Activated CD8-positive, alpha-beta T cell treated with anti-CD3 and anti-CD28 coated beads, Interleukin-2, amount 10 ng/mL, durations not matched to agents 7 days and 5 days (primary cell): ENCODE measurements at regions not wholly inside any gene's neighbourhood (a gene's known extent, or its start where the extent isn't known, plus 50 kb on each side); places are given as distances from the start of the nearest gene placed in this dataset.

Experiments
- ATAC-seq: fragments of 150-1000 bp; cut with Tn5 transposase; one replicate; pipeline ENCODE4 v1.10.0; 2021; ENCODE audit warnings: moderate library complexity
- CTCF ChIA-PET: fragments of 350-600 bp; sonication (Branson Sonifier 250); formaldehyde crosslinking; loops from one replicate; lab custom pipeline; 2021; ENCODE audit warnings: antibody characterized with exemption; lab: Charles Lee
- POLR2A ChIA-PET: fragments of 350-600 bp; sonication (Branson Sonifier 250); formaldehyde crosslinking; loops from one replicate; lab custom pipeline; 2021; ENCODE audit warnings: antibody characterized with exemption; lab: Charles Lee
- DNase-seq: peaks from one replicate; pipeline ENCODE4 v3.0.0-alpha.2; 2020
- H3K27ac Mint-ChIP-seq: one replicate; pipeline ENCODE4 v1.8.0; 2021; ENCODE audit warnings: mild to moderate bottlenecking, mixed read lengths
- H3K27me3 Mint-ChIP-seq: one replicate; pipeline ENCODE4 v1.8.0; 2021; ENCODE audit warnings: low read depth, mixed read lengths
- H3K36me3 Mint-ChIP-seq: one replicate; pipeline ENCODE4 v1.8.0; 2021; ENCODE audit warnings: low read depth, mixed read lengths
- H3K4me1 Mint-ChIP-seq: one replicate; pipeline ENCODE4 v1.8.0; 2021; ENCODE audit warnings: low read depth, mixed read lengths
- H3K4me3 Mint-ChIP-seq: one replicate; pipeline ENCODE4 v1.8.0; 2021; ENCODE audit warnings: mild to moderate bottlenecking, mixed read lengths
- H3K9me3 Mint-ChIP-seq: one replicate; pipeline ENCODE4 v1.8.0; 2022; ENCODE audit warnings: mixed read lengths; ENCODE audit not compliant: insufficient read depth

- no peak overlapping the region for H3K27ac Mint-ChIP-seq
- no peaks in the 10 kb centered on the region for H3K9me3 Mint-ChIP-seq
- no peaks in the 10 kb centered on the region for H3K4me1 Mint-ChIP-seq
- H3K4me3 Mint-ChIP-seq: no peak overlapping the region
- ChIA-PET CTCF (no interaction called here), POLR2A (no interaction called here)
- DNase-seq: no peak
- no peaks in the 10 kb centered on the region for H3K27me3 Mint-ChIP-seq
- no peaks in the 10 kb centered on the region for H3K36me3 Mint-ChIP-seq
- ATAC-seq: no peak
Measured at GRCh38 chr5:103800741-103801495, 238.3 kb upstream of the NUDT12 start.

GRCh38 chr5:103793595-103794182 is 231.1 kb upstream of the NUDT12 start:
- H3K36me3 Mint-ChIP-seq: no peaks in the 10 kb centered on the region

GRCh38 chr5:103785569-103785968 is 223.0 kb upstream of the NUDT12 start:
- H3K4me3 Mint-ChIP-seq: no peak overlapping the region
- ATAC-seq: no peak
- H3K36me3 Mint-ChIP-seq: no peaks in the 10 kb centered on the region
- CTCF ChIA-PET: no interaction called here
- H3K4me1 Mint-ChIP-seq: no peaks in the 10 kb centered on the region
- no peak for DNase-seq
- H3K27ac Mint-ChIP-seq: no peak overlapping the region
- POLR2A ChIA-PET: no interaction called here
- H3K27me3 Mint-ChIP-seq: no peaks in the 10 kb centered on the region
- no peaks in the 10 kb centered on the region for H3K9me3 Mint-ChIP-seq

More at GRCh38 chr5:103793595-103794182, 231.1 kb upstream of the NUDT12 start:
- no peak for DNase-seq
- Mint-ChIP-seq H3K27ac (no peak overlapping the region), H3K4me1 (no peaks in the 10 kb centered on the region), H3K4me3 (no peak overlapping the region), H3K9me3 (peaks cover 17% of the 10 kb centered on the region), H3K27me3 (no peaks in the 10 kb centered on the region)
- CTCF ChIA-PET: no interaction called here
- ATAC-seq: no peak
- POLR2A ChIA-PET: no interaction called here

DNA sequence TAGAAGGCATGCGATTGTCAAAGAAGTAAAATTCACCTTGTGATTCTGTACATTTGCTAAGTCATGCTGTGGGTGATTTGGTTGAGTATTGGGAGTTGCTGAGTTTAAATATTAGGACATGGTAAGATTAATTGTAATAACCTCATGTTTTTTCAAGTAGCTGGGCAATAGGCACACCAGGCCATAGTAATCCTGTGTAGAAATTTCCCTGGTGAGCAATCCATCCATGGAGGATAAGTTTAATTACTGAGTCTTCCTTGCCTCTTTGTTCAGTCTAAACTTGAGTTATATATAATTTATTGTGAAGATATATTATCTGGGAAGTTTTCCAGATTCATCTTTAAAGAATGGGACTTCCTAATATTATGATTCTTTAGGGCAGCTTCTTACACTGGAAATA is 221.1 kb upstream of the NUDT12 start:
- Mint-ChIP-seq H3K9me3 (no peaks in the 10 kb centered on the region), H3K27me3 (no peaks in the 10 kb centered on the region), H3K36me3 (no peaks in the 10 kb centered on the region), H3K27ac (no peak overlapping the region), H3K4me3 (no peak overlapping the region), H3K4me1 (no peaks in the 10 kb centered on the region)
- ATAC-seq (no peak), DNase-seq (no peak)
- CTCF ChIA-PET: no interaction called here
- POLR2A ChIA-PET: no interaction called here

- no peak overlapping the region for H3K4me3 Mint-ChIP-seq
- ChIA-PET CTCF (no interaction called here), POLR2A (no interaction called here)
- peaks cover 3% of the 10 kb centered on the region for H3K9me3 Mint-ChIP-seq
- no peak for DNase-seq
- no peaks in the 10 kb centered on the region for H3K27me3 Mint-ChIP-seq
- ATAC-seq: no peak
- H3K36me3 Mint-ChIP-seq: no peaks in the 10 kb centered on the region
- H3K4me1 Mint-ChIP-seq: no peaks in the 10 kb centered on the region
- no peak overlapping the region for H3K27ac Mint-ChIP-seq
Measured at GRCh38 chr5:103780794-103781193, 218.2 kb upstream of the NUDT12 start.

DNA sequence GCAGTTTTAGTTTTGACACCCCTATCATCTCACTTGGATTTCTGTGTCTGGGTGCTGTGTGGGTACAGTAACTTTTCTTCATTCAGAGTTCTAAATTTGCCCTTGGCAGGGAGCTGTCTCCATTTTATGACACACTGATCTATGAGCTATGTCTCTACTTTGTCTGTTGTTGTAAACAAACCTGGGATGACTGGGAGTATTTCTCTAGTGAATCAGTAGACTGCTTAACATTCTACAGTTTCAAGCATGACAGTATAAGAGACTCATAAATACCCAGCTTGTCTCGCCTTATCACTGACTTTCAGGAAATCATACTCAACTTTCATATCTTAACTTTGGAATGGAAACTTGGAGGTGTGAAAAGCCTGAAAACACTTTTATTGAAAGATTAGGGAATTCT is 212.1 kb upstream of the NUDT12 start:
- Mint-ChIP-seq H3K27ac (no peak overlapping the region), H3K36me3 (no peaks in the 10 kb centered on the region), H3K27me3 (no peaks in the 10 kb centered on the region), H3K9me3 (peaks cover 3% of the 10 kb centered on the region), H3K4me3 (no peak overlapping the region), H3K4me1 (no peaks in the 10 kb centered on the region)
- ATAC-seq (no peak), DNase-seq (no peak)
- ChIA-PET POLR2A (no interaction called here), CTCF (no interaction called here)

DNA sequence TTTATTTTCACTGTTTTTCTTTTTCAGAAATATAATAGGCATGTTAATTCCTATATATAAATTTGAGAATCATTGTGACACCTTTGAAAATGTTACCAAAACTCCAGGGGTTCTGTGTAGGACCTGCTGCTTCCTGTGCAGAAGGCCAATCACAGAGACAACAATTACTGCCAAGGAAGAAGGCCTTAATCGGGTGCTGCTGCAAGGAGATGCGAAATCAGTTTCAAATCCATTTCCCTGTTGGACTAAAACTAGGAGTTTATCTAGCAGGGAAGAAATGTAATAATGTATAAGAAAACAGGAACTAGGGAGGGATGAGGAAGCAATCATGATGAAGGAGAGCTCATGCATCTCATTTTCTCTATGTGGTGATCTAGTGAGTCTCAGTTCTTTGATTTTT is 209.7 kb upstream of the NUDT12 start:
- Mint-ChIP-seq H3K36me3 (no peaks in the 10 kb centered on the region), H3K9me3 (no peaks in the 10 kb centered on the region), H3K27me3 (no peaks in the 10 kb centered on the region), H3K4me3 (no peak overlapping the region), H3K4me1 (no peaks in the 10 kb centered on the region), H3K27ac (no peak overlapping the region)
- DNase-seq (no peak), ATAC-seq (no peak)
- ChIA-PET POLR2A (no interaction called here), CTCF (no interaction called here)

DNA sequence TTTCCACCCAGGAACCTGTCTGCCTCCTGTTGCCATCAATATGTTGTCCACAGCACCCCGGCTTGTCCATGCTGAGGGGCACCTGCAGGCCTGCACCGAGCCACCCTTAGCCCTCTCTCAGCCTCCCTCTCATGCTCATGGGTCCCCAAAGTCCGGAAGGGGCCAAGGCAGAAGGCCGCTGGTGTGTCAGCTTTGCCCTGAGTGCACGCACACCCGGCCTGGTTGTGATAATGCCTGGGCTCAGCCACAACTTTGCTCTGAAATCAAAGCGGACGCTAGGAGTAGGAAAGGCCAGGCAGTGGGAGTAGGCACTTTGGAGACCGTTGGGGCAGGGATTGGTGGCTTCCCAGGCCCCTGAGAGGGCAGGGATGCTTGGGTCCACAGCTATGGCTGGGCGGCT is 201.8 kb upstream of the NUDT12 start:
- Mint-ChIP-seq H3K4me1 (no peaks in the 10 kb centered on the region), H3K27me3 (no peaks in the 10 kb centered on the region), H3K27ac (no peak overlapping the region), H3K4me3 (no peak overlapping the region), H3K36me3 (no peaks in the 10 kb centered on the region), H3K9me3 (no peaks in the 10 kb centered on the region)
- ChIA-PET CTCF (no interaction called here), POLR2A (no interaction called here)
- DNase-seq (no peak), ATAC-seq (no peak)

GRCh38 chr5:103758996-103759395 is 196.4 kb upstream of the NUDT12 start:
- CTCF ChIA-PET: no interaction called here
- no peak for ATAC-seq

GRCh38 chr5:103755974-103756373 is 193.4 kb upstream of the NUDT12 start:
- H3K4me3 Mint-ChIP-seq: no peak overlapping the region
- no peak overlapping the region for H3K27ac Mint-ChIP-seq
- ATAC-seq (no peak), DNase-seq (no peak)
- H3K9me3 Mint-ChIP-seq: no peaks in the 10 kb centered on the region
- H3K36me3 Mint-ChIP-seq: no peaks in the 10 kb centered on the region
- no peaks in the 10 kb centered on the region for H3K27me3 Mint-ChIP-seq
- ChIA-PET POLR2A (no interaction called here), CTCF (no interaction called here)
- no peaks in the 10 kb centered on the region for H3K4me1 Mint-ChIP-seq

More at GRCh38 chr5:103758996-103759395, 196.4 kb upstream of the NUDT12 start:
- Mint-ChIP-seq H3K4me1 (no peaks in the 10 kb centered on the region), H3K4me3 (no peak overlapping the region), H3K36me3 (no peaks in the 10 kb centered on the region), H3K9me3 (no peaks in the 10 kb centered on the region), H3K27ac (no peak overlapping the region), H3K27me3 (no peaks in the 10 kb centered on the region)
- POLR2A ChIA-PET: no interaction called here
- no peak for DNase-seq

- Mint-ChIP-seq H3K36me3 (no peaks in the 10 kb centered on the region), H3K4me3 (no peak overlapping the region)
Measured at GRCh38 chr5:103745353-103746065, 182.9 kb upstream of the NUDT12 start.

DNA sequence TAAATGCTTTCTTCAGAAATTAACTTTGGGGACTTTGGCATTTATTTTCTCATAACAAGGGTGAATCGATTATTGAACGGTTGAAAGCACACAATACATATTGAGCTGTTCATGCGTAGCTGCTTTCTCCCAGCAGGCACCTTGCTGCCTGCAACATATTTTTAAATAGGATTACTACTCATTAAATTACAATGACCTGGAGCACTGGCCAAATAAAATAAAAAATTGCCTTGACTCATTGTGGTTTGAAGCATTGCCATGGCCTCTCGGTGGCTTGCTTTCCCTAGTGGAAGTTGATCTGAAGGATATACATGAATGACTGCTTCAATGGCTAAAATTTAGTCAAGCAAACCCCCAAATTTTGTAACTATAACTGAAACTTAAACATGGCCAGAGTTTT is 181.6 kb upstream of the NUDT12 start:
- no peak overlapping the region for H3K4me3 Mint-ChIP-seq
- ATAC-seq (no peak), DNase-seq (no peak)
- POLR2A ChIA-PET: no interaction called here
- no peaks in the 10 kb centered on the region for H3K27me3 Mint-ChIP-seq
- H3K9me3 Mint-ChIP-seq: no peaks in the 10 kb centered on the region
- no peaks in the 10 kb centered on the region for H3K4me1 Mint-ChIP-seq
- no peak overlapping the region for H3K27ac Mint-ChIP-seq
- CTCF ChIA-PET: no interaction called here
- no peaks in the 10 kb centered on the region for H3K36me3 Mint-ChIP-seq

More at GRCh38 chr5:103745353-103746065, 182.9 kb upstream of the NUDT12 start:
- H3K9me3 Mint-ChIP-seq: no peaks in the 10 kb centered on the region
- DNase-seq (no peak), ATAC-seq (no peak)
- ChIA-PET POLR2A (no interaction called here), CTCF (no interaction called here)
- no peaks in the 10 kb centered on the region for H3K4me1 Mint-ChIP-seq
- H3K27ac Mint-ChIP-seq: no peak overlapping the region
- H3K27me3 Mint-ChIP-seq: no peaks in the 10 kb centered on the region
